H1 (cell line): ENCODE measurements at regions not wholly inside any gene's neighbourhood (a gene's known extent, or its start where the extent isn't known, plus 50 kb on each side); places are given as distances from the start of the nearest gene placed in this dataset.

Experiments used
- CTCF ChIA-PET: fragments of 300-600 bp; sonication (Branson Sonifier 250); formaldehyde crosslinking; loops from one replicate; lab custom pipeline; 2021; ENCODE audit not compliant: partially characterized antibody; lab: Charles Lee
- POLR2A ChIA-PET: fragments of 300-600 bp; sonication (Branson Sonifier 250); formaldehyde crosslinking; loops from one replicate; lab custom pipeline; 2021; ENCODE audit warnings: inconsistent platforms; ENCODE audit not compliant: partially characterized antibody; lab: Charles Lee
- DNase-seq, 2 experiments: peaks; one replicate each; pipeline versions ENCODE4 v3.0.0 to v3.0.0-alpha.2; 2010 to 2022; ENCODE audit warnings: low spot score in 2 of 2, low read depth in 1 of 2, mixed read lengths in 1 of 2
- FAIRE-seq: peaks from 2 replicates; lab custom pipeline; 2011; peaks lifted over from hg19 to GRCh38; lab: Jason Lieb, UNC
- H2AFZ ChIP-seq: 2 replicates; pipeline ENCODE4 v1.8.1; 2012; ENCODE audit warnings: low read length, inconsistent platforms
- H2AK5ac ChIP-seq: 2 replicates; pipeline ENCODE4 v1.6.1; 2013; ENCODE audit warnings: low read depth, low read length
- H2BK120ac ChIP-seq: replicated peaks from 2 replicates; pipeline ENCODE3; 2013; ENCODE audit warnings: low read depth, low read length, inconsistent platforms
- H2BK12ac ChIP-seq: 2 replicates; pipeline ENCODE4 v1.6.1; 2013; ENCODE audit warnings: low read depth, low read length
- H2BK15ac ChIP-seq: 2 replicates; pipeline ENCODE4 v1.6.1; 2013; ENCODE audit warnings: low read length
- H2BK20ac ChIP-seq: 2 replicates; pipeline ENCODE4 v1.6.1; 2013; ENCODE audit warnings: low read length
- H2BK5ac ChIP-seq: 2 replicates; pipeline ENCODE4 v1.6.1; 2013; ENCODE audit warnings: low read depth, low read length
- H3K14ac ChIP-seq: 2 replicates; pipeline ENCODE4 v1.6.1; 2013; ENCODE audit warnings: inconsistent platforms; ENCODE audit not compliant: insufficient read length
- H3K18ac ChIP-seq: 2 replicates; pipeline ENCODE4 v1.6.1; 2013; ENCODE audit warnings: low read length; ENCODE audit errors: extremely low read depth
- H3K23ac ChIP-seq: 2 replicates; pipeline ENCODE4 v1.6.1; 2013; ENCODE audit warnings: inconsistent platforms; ENCODE audit not compliant: insufficient read length
- H3K23me2 ChIP-seq: 2 replicates; pipeline ENCODE4 v1.6.1; 2013; ENCODE audit warnings: low read depth, low read length
- H3K27ac ChIP-seq: 2 replicates; pipeline ENCODE4 v1.6.1; 2011; ENCODE audit warnings: low read depth, low read length, inconsistent platforms
- H3K27me3 ChIP-seq, 4 experiments: replicated peaks in 1 of 4; 1 replicate in 1 of 4; 2 replicates in 3 of 4; pipeline versions ENCODE4 v1.6.1 to v1.8.1; 2011 to 2013; ENCODE audit warnings: low read length in 3 of 4, mild to moderate bottlenecking in 3 of 4, inconsistent platforms in 2 of 4, mixed read lengths in 2 of 4, moderate library complexity in 1 of 4; ENCODE audit not compliant: control insufficient read depth in 3 of 4, insufficient read depth in 3 of 4; ENCODE audit errors: extremely low read depth in 1 of 4
- H3K36me3 ChIP-seq, 4 experiments: 2 replicates each; pipeline versions ENCODE4 v1.6.1 to v1.8.1; 2011 to 2013; ENCODE audit warnings: mild to moderate bottlenecking in 4 of 4, low read length in 3 of 4, moderate library complexity in 2 of 4, control low read depth in 1 of 4, inconsistent platforms in 1 of 4; ENCODE audit not compliant: insufficient read depth in 4 of 4, control insufficient read depth in 2 of 4
- H3K4ac ChIP-seq: replicated peaks from 2 replicates; pipeline ENCODE3; 2013; ENCODE audit warnings: low read length, low read depth, mixed read lengths, inconsistent platforms; ENCODE audit not compliant: insufficient read length
- H3K4me1 ChIP-seq, 4 experiments: replicated peaks in 1 of 4; 1 replicate in 1 of 4; 2 replicates in 3 of 4; pipeline versions ENCODE4 v1.6.1 to v1.8.1; 2011 to 2013; ENCODE audit warnings: low read length in 3 of 4, inconsistent platforms in 2 of 4, mixed read lengths in 1 of 4; ENCODE audit not compliant: insufficient read depth in 4 of 4, control insufficient read depth in 3 of 4
- H3K4me2 ChIP-seq, 2 experiments: 2 replicates each; pipeline versions ENCODE4 v1.6.1 to v1.8.1; 2011 to 2013; ENCODE audit warnings: low read depth in 2 of 2, low read length in 2 of 2, control low read depth in 1 of 2, inconsistent platforms in 1 of 2, mild to moderate bottlenecking in 1 of 2; ENCODE audit not compliant: insufficient read depth in 1 of 2
- H3K4me3 ChIP-seq, 4 experiments: fragments of 200-600, 300-600 bp in 1 of 4; sonication (generic), shearing (Covaris generic), sonication (Bioruptor Twin) in 1 of 4; 2 replicates each; pipeline versions ENCODE4 v1.5.1 to v1.8.1; 2011 to 2016; ENCODE audit warnings: low read length in 4 of 4, low read depth in 3 of 4, control low read depth in 2 of 4, inconsistent platforms in 2 of 4, mild to moderate bottlenecking in 2 of 4, mixed read lengths in 1 of 4, moderate library complexity in 1 of 4; ENCODE audit not compliant: insufficient read depth in 2 of 4; ENCODE audit errors: extremely low read depth in 1 of 4
- H3K56ac ChIP-seq: replicated peaks from 2 replicates; pipeline ENCODE3; 2013; ENCODE audit warnings: low read depth, mild to moderate bottlenecking, mixed read lengths, low read length, inconsistent platforms; ENCODE audit not compliant: insufficient read length
- H3K79me1 ChIP-seq: 2 replicates; pipeline ENCODE4 v1.6.1; 2013; ENCODE audit warnings: low read depth, low read length, control low read depth
- H3K79me2 ChIP-seq, 2 experiments: 2 replicates each; pipeline versions ENCODE4 v1.6.1 to v1.8.1; 2012 to 2013; ENCODE audit warnings: low read length in 2 of 2, mild to moderate bottlenecking in 2 of 2, inconsistent platforms in 1 of 2; ENCODE audit not compliant: insufficient read depth in 2 of 2, control insufficient read depth in 1 of 2
- H3K9ac ChIP-seq, 4 experiments: replicated peaks in 1 of 4; 1 replicate in 1 of 4; 2 replicates in 3 of 4; pipeline versions ENCODE4 v1.6.1 to v1.8.1; 2011 to 2013; ENCODE audit warnings: low read depth in 3 of 4, low read length in 3 of 4, control low read depth in 2 of 4, mild to moderate bottlenecking in 2 of 4, moderate library complexity in 2 of 4, inconsistent platforms in 1 of 4; ENCODE audit errors: extremely low read depth in 1 of 4
- H3K9me3 ChIP-seq, 2 experiments: 2 replicates each; pipeline versions ENCODE4 v1.6.1 to v1.8.1; 2012 to 2013; ENCODE audit warnings: mild to moderate bottlenecking in 2 of 2, moderate library complexity in 2 of 2, control low read depth in 1 of 2, inconsistent platforms in 1 of 2, low read depth in 1 of 2, low read length in 1 of 2, mixed read lengths in 1 of 2; ENCODE audit not compliant: insufficient read depth in 2 of 2
- H4K20me1 ChIP-seq, 2 experiments: replicated peaks in 1 of 2; 2 replicates each; pipeline versions ENCODE3 to v1.8.1; 2011 to 2013; ENCODE audit warnings: inconsistent platforms in 2 of 2, low read length in 2 of 2, mild to moderate bottlenecking in 1 of 2; ENCODE audit not compliant: insufficient read depth in 2 of 2, control insufficient read depth in 1 of 2
- H4K5ac ChIP-seq: 2 replicates; pipeline ENCODE4 v1.6.1; 2013; ENCODE audit warnings: low read length, low read depth, mixed read lengths, inconsistent platforms; ENCODE audit not compliant: insufficient read length
- H4K8ac ChIP-seq: 2 replicates; pipeline ENCODE4 v1.8.0; 2013; ENCODE audit warnings: mild to moderate bottlenecking, moderate library complexity, low read length, inconsistent platforms; ENCODE audit not compliant: insufficient read depth; ENCODE audit errors: extremely low read depth
- H4K91ac ChIP-seq: replicated peaks from 2 replicates; pipeline ENCODE3; 2013; ENCODE audit warnings: low read length, mixed read lengths, inconsistent platforms; ENCODE audit not compliant: insufficient read length
- BACH1 ChIP-seq: IDR thresholded peaks from 2 replicates; pipeline ENCODE4 v1.6.1; 2012; ENCODE audit warnings: low read length, improper control_type of control experiment
- CBX5 ChIP-seq: fragments of 300-800, 300-1000 bp; sonication (generic); IDR thresholded peaks from 2 replicates; pipeline ENCODE4 v1.7.1; 2016; ENCODE audit warnings: antibody characterized with exemption, low read length, low read depth
- CTBP2 ChIP-seq: IDR thresholded peaks from 2 replicates; pipeline ENCODE4 v1.7.0; 2011; ENCODE audit warnings: borderline replicate concordance, mild to moderate bottlenecking, moderate library complexity, mixed read lengths, low read length; ENCODE audit not compliant: insufficient read depth, insufficient read length
- GABPA ChIP-seq: IDR thresholded peaks from 2 replicates; pipeline ENCODE4 v1.6.1; 2011; ENCODE audit warnings: mild to moderate bottlenecking, low read length, moderate library complexity, borderline replicate concordance; ENCODE audit not compliant: insufficient read depth
- KDM4A ChIP-seq: IDR thresholded peaks from one replicate; pipeline ENCODE4 v1.7.1; 2012; ENCODE audit warnings: low read depth, mild to moderate bottlenecking, moderate library complexity, low read length, inconsistent platforms; ENCODE audit not compliant: severe bottlenecking
- POLR2A ChIP-seq, 2 experiments: IDR thresholded peaks; 1 replicate in 1 of 2; 2 replicates in 1 of 2; pipeline ENCODE4 v1.6.1; 2011; ENCODE audit warnings: low read depth in 2 of 2, low read length in 2 of 2, mild to moderate bottlenecking in 2 of 2; ENCODE audit errors: control extremely low read depth in 1 of 2
- POU5F1 ChIP-seq: IDR thresholded peaks from 2 replicates; pipeline ENCODE4 v1.6.1; 2011; ENCODE audit warnings: low read depth, mild to moderate bottlenecking, low read length, moderate library complexity
- SP1 ChIP-seq: IDR thresholded peaks from 2 replicates; pipeline ENCODE4 v1.6.1; 2011; ENCODE audit warnings: low read depth, low read length
- ZNF274 ChIP-seq: IDR thresholded peaks from 2 replicates; pipeline ENCODE4 v1.7.0; 2012; ENCODE audit warnings: low read length, borderline replicate concordance; ENCODE audit errors: extremely low read depth
- WGBS, 2 experiments: shearing (Covaris generic) in 1 of 2; methylation state at CpG; one replicate each; pipeline versions ENCODE4 v1.1.6 to v1.1.7; 2013 to 2015; ENCODE audit warnings: low lambda C conversion rate in 2 of 2, mixed read lengths in 2 of 2, inconsistent platforms in 1 of 2, low coverage in 1 of 2, missing lambda C conversion rate in 1 of 2; ENCODE audit not compliant: insufficient replicate concordance in 2 of 2, insufficient coverage in 1 of 2, insufficient read length in 1 of 2; ENCODE audit errors: extremely low coverage in 1 of 2, missing lambda C conversion rate in 1 of 2; 5-methylcytosine and 5-hydroxymethylcytosine counted together

- no peak overlapping the region for H2BK15ac ChIP-seq
- no peaks in the 10 kb centered on the region for H3K79me1 ChIP-seq
- H3K27me3 ChIP-seq = no peaks in the 10 kb centered on the region; a peak in 1 of 7 replicates
- H3K4me1 ChIP-seq = peaks cover 4 to 11% (median 9%) of the 10 kb centered on the region in 4 experiments
- no peak overlapping the region for H3K56ac ChIP-seq
- no peaks in the 10 kb centered on the region for H3K23me2 ChIP-seq
- H2BK5ac ChIP-seq = no peak overlapping the region
- no peak overlapping the region for H3K23ac ChIP-seq
- no peak overlapping the region for H2AFZ ChIP-seq
- H3K14ac ChIP-seq = no peak overlapping the region
- no peak overlapping the region for H2AK5ac ChIP-seq
- ChIA-PET POLR2A (interaction anchor here (0.6 kb wide), 1 partner anchor 115 kb away, joined by 3 read pairs; no protein-coding TSS in a partner anchor), CTCF (interaction anchor here (1.2 kb wide), 1 partner anchor 37 kb away, joined by 4 read pairs; no protein-coding TSS in a partner anchor)
- no peak overlapping the region for H3K4ac ChIP-seq
- no peak overlapping the region for H2BK20ac ChIP-seq
- no peak overlapping the region for H3K4me2 ChIP-seq
- no peaks in the 10 kb centered on the region for H3K79me2 ChIP-seq
- no peak overlapping the region for H3K9ac ChIP-seq
- H2BK12ac ChIP-seq = no peak overlapping the region
- peaks cover 0 to 3% of the 10 kb centered on the region in 2 experiments; a peak in 2 of 4 replicates for H3K9me3 ChIP-seq
- no peak overlapping the region for H4K5ac ChIP-seq
- FAIRE-seq = no peak
- no peak overlapping the region for H3K18ac ChIP-seq
- no peaks in the 10 kb centered on the region for H4K20me1 ChIP-seq
- H3K4me3 ChIP-seq = no peak overlapping the region
- DNase-seq = no peak
- TF ChIP-seq BACH1 (no peak), POU5F1 (no peak), KDM4A (no peak), CBX5 (no peak), POLR2A (IDR thresholded peaks at IDR 0.05; ENCODE audit: control extremely low read depth in 1 of 2, low read depth in 2 of 2, low read length in 2 of 2) (no peak), CTBP2 (no peak), SP1 (no peak), ZNF274 (no peak), GABPA (no peak)
- no peak overlapping the region for H4K91ac ChIP-seq
- no peak overlapping the region for H3K27ac ChIP-seq
- H2BK120ac ChIP-seq = no peak overlapping the region
- 91% methylated on average over 7 of the region's 7 CpGs; no CpG with 5 or more reads in 1 of the 2 experiments for WGBS, 2 experiments
- no peaks in the 10 kb centered on the region for H3K36me3 ChIP-seq
- no peak overlapping the region for H4K8ac ChIP-seq
These were observed 115.9 kb upstream of the PELI2 start for GRCh38 chr14:56002342-56002741.
